ENCODE measurements at regions not wholly inside any gene's neighbourhood (a gene's known extent, or its start where the extent isn't known, plus 50 kb on each side); places are given as distances from the start of the nearest gene placed in this dataset.

GRCh38 chr11:115716080-115716479 lies 211.9 kb upstream of the CADM1 start:
- TF ChIP-seq NR2F2 (IDR thresholded peaks at IDR 0.05) (no peak), RAD21 (IDR thresholded peaks at IDR 0.05) (no peak), SP1 (IDR thresholded peaks at IDR 0.05) (no peak), EGR1 (IDR thresholded peaks at IDR 0.05; ENCODE audit: low read depth in 2 of 2) (no peak), CTCF (IDR thresholded peaks at IDR 0.05; ENCODE audit: low read depth, low read length, missing input control) (no peak), TAF1 (conservative IDR thresholded peaks at IDR 0.05) (no peak), REST (IDR thresholded peaks at IDR 0.05) (no peak), ATF3 (IDR thresholded peaks at IDR 0.05) (no peak), JUND (IDR thresholded peaks at IDR 0.05) (no peak), MAX (IDR thresholded peaks at IDR 0.05) (no peak), HNF4G (IDR thresholded peaks at IDR 0.05) (no peak), GABPA (IDR thresholded peaks at IDR 0.05 in 1 of 2, conservative IDR thresholded peaks at IDR 0.05 in 1 of 2) (no peak), YY1 (IDR thresholded peaks at IDR 0.05) (no peak), FOXA2 (IDR thresholded peaks at IDR 0.05) (no peak)
